ENCODE measurements at regions not wholly inside any gene's neighbourhood (a gene's known extent, or its start where the extent isn't known, plus 50 kb on each side); places are given as distances from the start of the nearest gene placed in this dataset.

- DNase-seq (ENCODE audit: low read depth in 1 of 2, low spot score in 1 of 2), result no peak
Observed at GRCh38 chr2:129860088-129860487, 119.4 kb upstream of the RAB6C start.

GRCh38 chr2:129861666-129862288, 117.7 kb upstream of the RAB6C start:
- DNase-seq (ENCODE audit: low read depth in 1 of 2, low spot score in 1 of 2), result no peak

- DNase-seq (ENCODE audit: low read depth in 1 of 2, low spot score in 1 of 2), result no peak
Observed at GRCh38 chr2:129862668-129863067, 116.8 kb upstream of the RAB6C start.

DNA sequence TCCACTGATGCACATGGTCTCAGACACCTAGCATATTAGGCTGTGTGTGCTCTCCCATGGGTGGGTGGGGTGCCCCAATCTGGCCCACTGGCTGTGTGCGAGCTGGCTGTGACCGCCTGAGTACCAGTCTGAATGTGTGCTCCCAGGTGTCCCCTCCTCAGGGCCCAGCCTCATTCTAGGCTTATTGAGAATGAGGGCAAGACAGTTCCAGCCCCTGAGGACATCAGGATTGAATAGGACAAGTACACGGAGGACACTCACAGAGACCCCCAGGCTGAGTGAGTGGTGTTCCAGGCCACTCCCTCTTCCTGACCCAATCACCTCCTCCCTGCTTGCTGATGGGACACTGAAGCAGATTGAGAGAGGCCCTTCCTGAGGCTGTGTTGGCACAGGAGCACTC, 116.1 kb upstream of the RAB6C start:
- no peak for DNase-seq (ENCODE audit: low read depth in 1 of 2, low spot score in 1 of 2)

- no peak for DNase-seq (ENCODE audit: low read depth in 1 of 2, low spot score in 1 of 2)
Observed at GRCh38 chr2:129864719-129865118, 114.7 kb upstream of the RAB6C start.

- no peak for DNase-seq (ENCODE audit: low read depth in 1 of 2, low spot score in 1 of 2)
Observed at GRCh38 chr2:129865976-129866375, 113.5 kb upstream of the RAB6C start.

DNA sequence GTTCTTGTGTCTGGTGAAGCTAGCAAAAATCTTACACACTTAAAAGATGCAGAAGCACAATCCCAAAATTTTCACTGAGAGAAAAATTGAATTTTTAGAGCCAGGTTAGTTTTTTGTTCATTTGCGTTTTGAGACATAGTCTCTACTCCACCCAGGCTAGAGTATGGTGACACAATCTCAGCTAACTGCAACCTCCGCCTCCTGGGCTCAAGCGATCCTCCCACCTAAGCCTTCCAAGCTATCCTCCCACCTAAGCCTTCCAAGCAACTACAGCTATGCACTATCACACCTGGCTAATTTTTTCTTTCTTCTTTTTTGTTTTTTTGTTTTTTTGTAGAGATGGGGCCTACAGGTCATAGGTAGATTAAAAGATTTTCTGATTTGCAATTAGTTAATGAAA, 113.1 kb upstream of the RAB6C start:
- DNase-seq (ENCODE audit: low read depth in 1 of 2, low spot score in 1 of 2), result no peak

DNA sequence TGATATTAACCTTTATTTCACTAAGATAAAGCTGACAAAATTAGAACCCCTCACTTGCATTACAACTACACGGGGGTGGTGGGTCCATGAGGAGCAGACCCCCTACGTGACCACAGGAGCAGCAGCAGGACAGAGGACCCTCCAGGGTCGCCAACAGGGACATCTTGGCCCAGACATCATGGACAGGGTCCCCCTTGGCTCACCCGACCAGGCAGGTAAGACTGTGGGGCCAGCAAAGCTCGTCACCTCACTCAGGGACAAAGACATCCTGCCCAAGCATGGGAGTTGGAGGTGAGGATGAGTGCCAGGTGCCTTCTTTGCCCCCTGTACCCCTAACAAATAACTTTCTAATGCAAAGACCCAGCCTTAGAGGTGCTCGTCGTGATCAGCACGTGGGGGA, 111.3 kb upstream of the RAB6C start:
- DNase-seq (ENCODE audit: low read depth in 1 of 2, low spot score in 1 of 2), result no peak

DNA sequence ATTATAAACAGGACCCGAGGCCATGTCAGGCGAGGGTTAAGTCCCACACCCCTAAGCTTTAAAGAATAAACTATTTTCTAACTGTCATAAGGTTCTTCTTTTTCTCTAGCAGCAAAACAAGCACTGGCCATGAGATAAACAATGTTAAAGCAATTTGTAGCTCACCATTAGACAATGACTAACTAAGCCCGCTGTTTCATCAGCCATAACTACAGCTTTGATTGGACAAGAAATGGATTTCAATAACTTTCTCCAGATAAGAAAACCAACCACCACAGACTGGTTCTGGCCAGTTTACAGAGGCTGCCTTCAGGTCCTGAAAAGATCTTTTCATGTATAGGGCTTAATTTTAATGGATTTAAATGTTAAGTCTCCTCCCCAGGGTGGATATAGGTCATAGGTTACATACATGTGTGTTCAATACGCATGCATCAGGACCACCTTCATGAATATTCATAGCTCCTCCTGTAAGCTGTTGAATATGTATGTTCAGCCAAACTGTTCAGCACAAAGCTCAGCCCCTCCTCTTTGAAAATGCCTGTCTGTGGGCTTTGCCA, 108.7 kb upstream of the RAB6C start:
- no peak for DNase-seq (ENCODE audit: low read depth in 1 of 2, low spot score in 1 of 2)

DNA sequence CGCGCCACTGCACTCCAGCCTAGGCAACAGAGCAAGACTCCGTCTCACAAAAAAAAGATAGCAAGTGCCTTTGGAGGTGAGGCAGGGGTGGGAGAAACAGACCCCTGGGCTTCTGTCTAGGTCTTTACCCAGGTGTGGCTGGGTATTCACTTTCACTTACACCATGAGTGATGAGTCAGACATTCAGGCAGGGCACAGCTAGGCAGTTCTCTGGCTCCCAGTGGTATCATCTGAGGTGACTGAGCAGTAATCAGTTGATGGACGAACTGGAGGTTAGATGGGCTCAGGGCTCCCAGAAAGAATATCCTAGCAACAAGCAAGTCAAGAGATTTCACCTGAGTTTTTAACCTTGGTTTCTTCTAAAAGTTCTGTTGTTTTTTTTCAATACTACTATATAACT, 107.0 kb upstream of the RAB6C start:
- no peak for DNase-seq (ENCODE audit: low read depth in 1 of 2, low spot score in 1 of 2)

GRCh38 chr2:129876541-129876940, 102.9 kb upstream of the RAB6C start:
- no peak for DNase-seq (ENCODE audit: low read depth in 1 of 2, low spot score in 1 of 2)

DNA sequence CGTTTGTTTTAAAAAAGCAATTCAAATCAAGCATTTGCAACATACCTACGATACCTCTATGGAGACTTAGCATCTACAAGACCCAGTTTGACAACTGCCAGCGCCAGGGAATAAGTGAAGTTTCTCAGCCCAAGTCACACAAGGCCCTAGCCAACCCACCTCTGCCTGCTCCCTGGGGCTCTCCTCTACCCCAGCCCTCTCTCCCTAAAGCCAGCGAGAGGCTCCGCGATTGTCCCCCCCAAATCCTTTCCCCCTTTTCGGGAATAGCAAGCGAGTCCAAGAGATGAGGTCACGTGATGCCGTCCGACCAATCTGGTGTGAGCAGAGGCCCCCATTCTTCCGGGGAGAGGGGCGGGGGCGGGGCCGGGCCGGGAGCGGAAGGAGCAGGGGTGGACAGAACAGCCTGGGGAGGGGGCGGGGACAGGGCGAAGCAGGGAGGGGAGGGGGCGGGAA, 102.2 kb upstream of the RAB6C start:
- peak; percentile 63 to 79 for DNase-seq (ENCODE audit: low read depth in 1 of 2, low spot score in 1 of 2)

GRCh38 chr2:129877795-129878775, 101.4 kb upstream of the RAB6C start:
- DNase-seq (ENCODE audit: low read depth in 1 of 2, low spot score in 1 of 2), result no peak

DNA sequence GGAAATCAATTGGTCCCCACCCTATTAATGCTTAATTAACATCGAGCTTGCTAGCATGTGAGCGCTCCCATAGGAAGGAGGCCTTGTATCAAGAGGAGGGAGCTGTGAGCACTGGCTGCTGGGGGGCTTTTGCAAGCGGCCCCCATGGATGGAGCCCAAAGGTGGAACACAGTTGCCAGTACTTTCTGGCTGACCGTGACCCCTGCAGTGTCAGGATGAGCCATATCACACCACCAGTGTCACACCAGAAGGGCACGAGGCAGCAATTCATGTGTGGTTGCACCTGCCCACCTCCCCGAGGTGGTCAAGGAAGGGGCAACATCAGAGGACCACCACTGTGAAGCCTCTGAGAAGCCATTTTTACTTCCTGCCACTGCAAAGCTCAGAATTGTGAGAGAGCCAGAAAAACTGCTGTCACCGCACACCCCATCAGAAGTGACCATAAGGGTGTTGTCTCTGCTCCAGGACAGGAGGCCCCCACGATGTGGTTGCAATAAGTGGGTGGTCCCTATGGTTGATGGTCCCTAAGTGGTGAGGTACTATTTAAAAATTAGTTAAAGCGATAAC, 99.8 kb upstream of the RAB6C start:
- DNase-seq (ENCODE audit: low read depth in 1 of 2, low spot score in 1 of 2), result no peak

DNA sequence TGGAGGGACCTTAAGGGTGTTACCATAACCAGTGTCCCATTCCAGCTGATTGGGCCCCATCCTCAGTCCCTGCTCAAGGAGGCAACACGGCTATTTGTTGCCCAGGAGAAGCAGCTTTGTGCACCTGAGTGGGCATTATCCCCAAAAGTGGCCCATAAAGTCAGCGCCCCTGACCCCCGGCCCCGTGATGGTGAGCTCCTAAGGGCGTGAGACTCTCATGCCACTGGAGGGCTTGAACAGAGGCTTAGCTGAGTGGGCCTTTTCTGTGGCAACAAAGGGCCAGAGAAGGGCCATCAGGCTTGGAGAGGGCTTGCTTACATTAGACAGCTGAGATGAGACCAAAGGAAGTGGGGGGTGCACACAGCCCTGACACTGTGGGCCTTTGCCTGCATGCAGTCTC, 99.2 kb upstream of the RAB6C start:
- no peak for DNase-seq (ENCODE audit: low read depth in 1 of 2, low spot score in 1 of 2)

- DNase-seq (ENCODE audit: low read depth in 1 of 2, low spot score in 1 of 2), result no peak
Observed at GRCh38 chr2:129880971-129881370, 98.5 kb upstream of the RAB6C start.

GRCh38 chr2:129881786-129882396, 97.6 kb upstream of the RAB6C start:
- no peak for DNase-seq (ENCODE audit: low read depth in 1 of 2, low spot score in 1 of 2)

- DNase-seq (ENCODE audit: low read depth in 1 of 2, low spot score in 1 of 2), result no peak
Observed at GRCh38 chr2:129882476-129882875, 97.0 kb upstream of the RAB6C start.

DNA sequence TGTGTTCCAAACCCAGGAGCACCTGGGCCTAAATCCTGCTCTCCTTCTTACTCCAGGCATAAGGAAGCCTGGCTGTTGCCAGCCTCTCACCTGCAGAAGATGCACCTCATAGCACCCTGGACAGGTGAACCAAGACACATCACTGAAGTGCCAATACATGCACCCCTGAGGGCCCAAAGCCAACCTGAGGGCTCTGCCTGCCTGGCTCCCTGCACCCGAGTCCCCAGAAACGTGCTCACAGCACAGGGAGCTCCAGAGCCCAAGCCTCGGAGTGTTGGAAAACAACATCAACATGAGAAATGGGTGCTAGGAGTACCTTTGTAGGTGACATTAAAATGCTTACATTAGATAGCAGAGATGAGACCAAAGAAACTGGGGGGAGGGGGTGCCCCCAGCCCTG, 96.3 kb upstream of the RAB6C start:
- no peak for DNase-seq (ENCODE audit: low read depth in 1 of 2, low spot score in 1 of 2)

GRCh38 chr2:129884221-129884786, 95.2 kb upstream of the RAB6C start:
- DNase-seq (ENCODE audit: low read depth in 1 of 2, low spot score in 1 of 2), result no peak

GRCh38 chr2:129885735-129886134, 93.7 kb upstream of the RAB6C start:
- DNase-seq (ENCODE audit: low read depth in 1 of 2, low spot score in 1 of 2), result no peak
